ENCODE measurements at regions not wholly inside any gene's neighbourhood (a gene's known extent, or its start where the extent isn't known, plus 50 kb on each side); places are given as distances from the start of the nearest gene placed in this dataset.

DNA sequence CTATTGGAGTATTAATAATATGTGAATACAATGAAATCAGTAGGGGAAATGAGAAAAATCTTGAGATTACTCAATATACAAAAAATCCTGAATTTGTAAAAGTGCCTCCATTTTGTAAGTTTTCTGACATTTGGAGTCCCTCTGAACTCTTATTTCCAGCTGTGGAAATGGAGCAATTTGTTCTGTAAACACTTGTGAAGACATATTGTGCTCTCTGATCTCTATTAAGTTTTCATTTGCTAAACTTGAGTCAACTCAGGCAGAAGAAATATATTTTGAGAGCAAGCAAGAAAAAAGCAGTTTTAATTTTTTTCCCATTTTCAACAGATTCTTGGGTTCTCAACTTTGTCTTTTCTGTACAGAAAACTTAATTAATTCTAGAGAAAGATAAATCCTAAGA is 51.4 kb upstream of the PCDH18 start:
- no peak for TF ChIP-seq CTCF (IDR thresholded peaks at IDR 0.05; ENCODE audit: borderline replicate concordance, extremely low read depth, low read length, poor library complexity, severe bottlenecking)
- no peak for TF ChIP-seq EZH2 (IDR thresholded peaks at IDR 0.05; ENCODE audit: borderline replicate concordance, low read depth, low read length, severe bottlenecking)
